ENCODE measurements at regions not wholly inside any gene's neighbourhood (a gene's known extent, or its start where the extent isn't known, plus 50 kb on each side); places are given as distances from the start of the nearest gene placed in this dataset.
A peak's percentile ranks its signal among the peaks of the same experiment; 100 is the strongest.

DNA sequence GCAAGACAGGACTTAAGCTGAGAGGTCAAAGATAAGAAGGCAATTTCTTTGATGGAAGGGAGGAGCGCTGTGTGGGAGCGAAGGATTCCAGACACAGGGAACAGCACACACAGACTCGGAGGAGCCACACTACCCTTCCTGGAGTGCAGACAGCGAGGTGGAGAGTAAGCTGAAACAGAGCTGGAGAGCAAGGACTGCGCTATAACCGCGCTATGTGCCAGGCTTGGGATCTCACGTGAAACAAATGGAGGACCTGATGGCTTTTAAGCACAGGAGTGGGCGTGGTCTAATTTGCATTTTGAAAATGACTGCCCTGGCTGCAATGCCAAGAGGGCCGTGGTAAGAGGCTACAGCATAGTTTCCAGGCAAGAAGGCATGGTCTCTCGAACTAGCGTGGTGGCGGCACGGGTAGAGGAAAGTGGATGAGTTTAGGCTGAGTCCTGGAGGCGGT is 113.9 kb upstream of the SORBS2 start:
- no peak for ATAC-seq (ENCODE audit: insufficient number of reproducible peaks, low FRiP score, low read depth)
- H3K9me3 ChIP-seq = no peaks in the 10 kb centered on the region
- TF ChIP-seq, protein P1, sequence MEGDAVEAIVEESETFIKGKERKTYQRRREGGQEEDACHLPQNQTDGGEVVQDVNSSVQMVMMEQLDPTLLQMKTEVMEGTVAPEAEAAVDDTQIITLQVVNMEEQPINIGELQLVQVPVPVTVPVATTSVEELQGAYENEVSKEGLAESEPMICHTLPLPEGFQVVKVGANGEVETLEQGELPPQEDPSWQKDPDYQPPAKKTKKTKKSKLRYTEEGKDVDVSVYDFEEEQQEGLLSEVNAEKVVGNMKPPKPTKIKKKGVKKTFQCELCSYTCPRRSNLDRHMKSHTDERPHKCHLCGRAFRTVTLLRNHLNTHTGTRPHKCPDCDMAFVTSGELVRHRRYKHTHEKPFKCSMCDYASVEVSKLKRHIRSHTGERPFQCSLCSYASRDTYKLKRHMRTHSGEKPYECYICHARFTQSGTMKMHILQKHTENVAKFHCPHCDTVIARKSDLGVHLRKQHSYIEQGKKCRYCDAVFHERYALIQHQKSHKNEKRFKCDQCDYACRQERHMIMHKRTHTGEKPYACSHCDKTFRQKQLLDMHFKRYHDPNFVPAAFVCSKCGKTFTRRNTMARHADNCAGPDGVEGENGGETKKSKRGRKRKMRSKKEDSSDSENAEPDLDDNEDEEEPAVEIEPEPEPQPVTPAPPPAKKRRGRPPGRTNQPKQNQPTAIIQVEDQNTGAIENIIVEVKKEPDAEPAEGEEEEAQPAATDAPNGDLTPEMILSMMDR (IDR thresholded peaks at IDR 0.05) = no peak

DNA sequence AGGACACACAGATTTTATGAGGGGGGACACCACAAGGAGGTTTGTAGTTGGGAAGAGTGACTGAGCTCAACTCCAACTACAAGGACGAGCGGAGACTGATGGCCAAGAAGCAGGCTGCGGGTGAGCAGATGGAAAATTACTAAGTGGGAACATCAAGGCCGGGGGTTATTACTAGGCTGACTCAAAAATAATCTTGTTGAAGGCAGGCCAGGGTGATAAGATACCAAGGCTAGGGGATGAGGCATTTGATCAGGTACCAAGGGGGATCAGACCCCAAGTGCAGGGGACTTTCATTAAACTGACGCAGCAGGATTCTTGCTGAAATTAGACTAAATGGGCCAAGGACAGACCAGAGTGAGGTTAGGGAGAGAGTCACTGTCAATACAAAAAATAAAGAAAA is 119.4 kb upstream of the SORBS2 start:
- DNase-seq (ENCODE audit: low spot score) = no peak
- no peak overlapping the region for H3K4me3 ChIP-seq
- H3K27me3 ChIP-seq (replicated peaks; ENCODE audit: insufficient read depth) = no peaks in the 10 kb centered on the region
- no peak for ATAC-seq (ENCODE audit: insufficient number of reproducible peaks, low FRiP score, low read depth)
- no peaks in the 10 kb centered on the region for H3K36me3 ChIP-seq
- TF ChIP-seq, protein P1 (IDR thresholded peaks at IDR 0.05) = no peak
- no peak overlapping the region for H3K27ac ChIP-seq
- H3K9me3 ChIP-seq = no peaks in the 10 kb centered on the region
- H3K4me1 ChIP-seq (ENCODE audit: control insufficient read depth in 1 of 2, low read depth in 2 of 2) = peaks cover 9 to 17% of the 10 kb centered on the region in 2 donors

More for the DNA sequence above, 113.9 kb upstream of the SORBS2 start:
- H3K27me3 ChIP-seq (replicated peaks; ENCODE audit: insufficient read depth) = no peaks in the 10 kb centered on the region
- no peak overlapping the region for H3K4me3 ChIP-seq
- H3K4me1 ChIP-seq (ENCODE audit: control insufficient read depth in 1 of 2, low read depth in 2 of 2) = peaks cover 10 to 14% of the 10 kb centered on the region in 2 donors
- no peak for DNase-seq (ENCODE audit: low spot score)
- no peaks in the 10 kb centered on the region for H3K36me3 ChIP-seq
- no peak overlapping the region for H3K27ac ChIP-seq

DNA sequence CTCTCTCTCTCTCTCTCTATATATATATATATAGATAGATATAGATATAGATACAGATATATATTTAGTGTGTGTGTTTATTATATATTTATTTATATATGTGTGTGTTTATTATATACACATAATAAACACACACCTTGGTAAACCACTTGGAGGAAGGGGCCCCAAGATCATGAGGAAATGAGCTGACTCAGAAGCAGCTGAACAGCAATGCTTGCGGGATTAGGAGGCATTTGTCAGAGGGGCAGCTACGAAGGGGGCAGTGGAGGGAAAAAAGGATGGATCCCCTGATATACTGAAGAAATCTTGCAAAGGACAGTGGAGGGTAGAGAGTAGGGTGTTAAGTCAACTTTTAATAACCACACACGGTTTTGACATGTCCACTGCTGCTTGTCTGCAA is 120.0 kb upstream of the SORBS2 start:
- Histone ChIP-seq H3K27ac (peak overlapping the region; percentile 3 to 34), H3K9me3 (no peaks in the 10 kb centered on the region), H3K4me1 (ENCODE audit: control insufficient read depth in 1 of 2, low read depth in 2 of 2) (peaks cover 9 to 17% of the 10 kb centered on the region in 2 donors), H3K27me3 (replicated peaks; ENCODE audit: insufficient read depth) (no peaks in the 10 kb centered on the region), H3K4me3 (peak overlapping the region; percentile 50), H3K36me3 (no peaks in the 10 kb centered on the region)
- DNase-seq (ENCODE audit: low spot score) (no peak), ATAC-seq (ENCODE audit: insufficient number of reproducible peaks, low FRiP score, low read depth) (no peak)
- TF ChIP-seq, protein P1 (IDR thresholded peaks at IDR 0.05) = no peak

DNA sequence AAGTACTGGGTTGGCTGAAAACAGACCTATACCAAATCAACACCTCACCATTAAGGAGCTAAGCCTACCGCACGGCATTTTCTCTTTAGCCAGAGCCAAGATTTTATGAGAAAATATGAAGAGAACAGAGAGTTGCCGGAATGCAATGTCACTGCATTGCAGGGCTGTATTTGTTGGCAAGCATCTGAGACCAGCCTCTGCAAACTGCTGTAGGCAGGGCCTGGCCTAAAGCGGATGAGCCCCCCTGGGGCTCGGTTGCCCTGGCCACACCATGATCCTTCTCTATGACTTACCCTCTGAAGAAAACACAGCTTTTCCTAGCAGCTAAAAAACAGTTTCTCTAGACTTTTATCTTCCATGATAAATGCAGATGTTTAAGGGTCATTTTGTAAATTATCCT is 120.5 kb upstream of the SORBS2 start:
- ATAC-seq (ENCODE audit: insufficient number of reproducible peaks, low FRiP score, low read depth) (no peak), DNase-seq (ENCODE audit: low spot score) (no peak)
- no peaks in the 10 kb centered on the region for H3K27me3 ChIP-seq (replicated peaks; ENCODE audit: insufficient read depth)
- no peaks in the 10 kb centered on the region for H3K36me3 ChIP-seq
- TF ChIP-seq, protein P1 (IDR thresholded peaks at IDR 0.05) = no peak
- H3K4me1 ChIP-seq (ENCODE audit: control insufficient read depth in 1 of 2, low read depth in 2 of 2) = peaks cover 9 to 17% of the 10 kb centered on the region in 2 donors
- peak overlapping the region; percentile 50 for H3K4me3 ChIP-seq
- H3K9me3 ChIP-seq = no peaks in the 10 kb centered on the region
- H3K27ac ChIP-seq = peak overlapping the region; percentile 3 to 34

DNA sequence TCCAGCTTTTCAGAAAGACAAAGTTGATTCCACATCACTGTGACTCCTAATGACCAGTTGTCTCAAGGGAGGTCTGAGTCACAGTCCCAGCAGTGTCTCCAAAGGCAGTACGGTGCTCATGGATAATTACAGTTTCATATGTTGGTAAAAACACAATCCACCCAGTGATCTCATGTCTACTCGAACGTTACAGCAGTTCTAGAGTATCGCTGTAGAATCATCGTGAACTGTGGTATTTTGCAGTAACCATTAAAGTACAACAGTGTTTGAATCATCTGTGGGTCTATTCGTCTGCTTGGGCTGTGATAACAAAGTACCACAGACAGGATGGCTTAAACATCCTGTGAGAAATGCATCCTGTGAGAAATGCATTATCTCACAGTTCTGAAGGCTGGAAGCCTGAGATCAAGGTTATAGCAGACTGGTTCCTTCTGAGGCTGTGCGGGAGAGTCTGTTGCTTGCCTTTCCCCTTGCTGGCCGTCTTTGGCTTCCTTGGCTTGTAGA is 121.1 kb upstream of the SORBS2 start:
- Histone ChIP-seq H3K36me3 (no peaks in the 10 kb centered on the region), H3K4me3 (peak overlapping the region; percentile 50), H3K27me3 (replicated peaks; ENCODE audit: insufficient read depth) (no peaks in the 10 kb centered on the region), H3K4me1 (ENCODE audit: control insufficient read depth in 1 of 2, low read depth in 2 of 2) (peaks cover 9 to 17% of the 10 kb centered on the region in 2 donors), H3K9me3 (no peaks in the 10 kb centered on the region), H3K27ac (peak overlapping the region; percentile 3 to 34)
- DNase-seq (ENCODE audit: low spot score) (peak; percentile 36), ATAC-seq (ENCODE audit: insufficient number of reproducible peaks, low FRiP score, low read depth) (peak; percentile 83)
- TF ChIP-seq, protein P1 (IDR thresholded peaks at IDR 0.05) = no peak

Data from thoracic aorta (tissue), 2 donors.